ENCODE measurements at regions not wholly inside any gene's neighbourhood (a gene's known extent, or its start where the extent isn't known, plus 50 kb on each side); places are given as distances from the start of the nearest gene placed in this dataset.

- TF ChIP-seq POLR2A (IDR thresholded peaks at IDR 0.05) (no peak), CTCF (IDR thresholded peaks at IDR 0.05) (no peak)
These were observed 816.4 kb downstream of the KCNT2 start for GRCh38 chr1:195791796-195792195.
